Anterior cingulate cortex (tissue), 58 donors: ENCODE measurements at regions not wholly inside any gene's neighbourhood (a gene's known extent, or its start where the extent isn't known, plus 50 kb on each side); places are given as distances from the start of the nearest gene placed in this dataset.

Experiments
- DNase-seq, 58 donors: peaks; one replicate each; lab custom pipeline; 2025; lab: John Stamatoyannopoulos, UW

- DNase-seq = no peak
Measured at GRCh38 chr14:97246648-97247047, 449.5 kb downstream of the VRK1 start.

GRCh38 chr14:97248973-97249372, 451.8 kb downstream of the VRK1 start:
- DNase-seq = no peak

- no peak for DNase-seq
Measured at GRCh38 chr14:97250931-97251330, 453.7 kb downstream of the VRK1 start.

GRCh38 chr14:97251491-97252155, 454.4 kb downstream of the VRK1 start:
- no peak for DNase-seq

- no peak for DNase-seq
Measured at GRCh38 chr14:97253756-97254155, 456.6 kb downstream of the VRK1 start.

GRCh38 chr14:97262336-97262735, 465.2 kb downstream of the VRK1 start:
- no peak for DNase-seq

GRCh38 chr14:97264516-97265230, 467.5 kb downstream of the VRK1 start:
- no peak for DNase-seq

GRCh38 chr14:97266653-97267052, 469.5 kb downstream of the VRK1 start:
- no peak for DNase-seq

- DNase-seq = no peak
Measured at GRCh38 chr14:97267509-97267908, 470.3 kb downstream of the VRK1 start.

- DNase-seq = no peak
Measured at GRCh38 chr14:97268097-97268496, 470.9 kb downstream of the VRK1 start.

- DNase-seq = no peak
Measured at GRCh38 chr14:97270308-97270707, 473.1 kb downstream of the VRK1 start.

- DNase-seq = no peak
Measured at GRCh38 chr14:97271451-97271960, 474.3 kb downstream of the VRK1 start.

GRCh38 chr14:97273540-97273939, 476.4 kb downstream of the VRK1 start:
- DNase-seq = no peak

- DNase-seq = no peak
Measured at GRCh38 chr14:97274626-97275025, 477.4 kb downstream of the VRK1 start.

GRCh38 chr14:97275276-97275675, 478.1 kb downstream of the VRK1 start:
- no peak for DNase-seq

GRCh38 chr14:97276573-97276972, 479.4 kb downstream of the VRK1 start:
- DNase-seq = no peak

GRCh38 chr14:97277711-97278110, 480.5 kb downstream of the VRK1 start:
- DNase-seq = no peak

- DNase-seq = no peak
Measured at GRCh38 chr14:97280526-97280925, 483.3 kb downstream of the VRK1 start.

- no peak for DNase-seq
Measured at GRCh38 chr14:97281741-97282140, 484.6 kb downstream of the VRK1 start.

GRCh38 chr14:97282210-97283004, 485.2 kb downstream of the VRK1 start:
- DNase-seq = no peak

- no peak for DNase-seq
Measured at GRCh38 chr14:97283005-97283403, 485.8 kb downstream of the VRK1 start.
